Right renal pelvis (tissue), 4 donors: ENCODE measurements at regions not wholly inside any gene's neighbourhood (a gene's known extent, or its start where the extent isn't known, plus 50 kb on each side); places are given as distances from the start of the nearest gene placed in this dataset.
A peak's percentile ranks its signal among the peaks of the same experiment; 100 is the strongest.

Experiments used
- DNase-seq, 4 donors: peaks; one replicate each; pipeline ENCODE4 v3.0.0-alpha.2; 2013; ENCODE audit warnings: low read depth in 4 of 4, low spot score in 3 of 4, missing footprints in 1 of 4

DNA sequence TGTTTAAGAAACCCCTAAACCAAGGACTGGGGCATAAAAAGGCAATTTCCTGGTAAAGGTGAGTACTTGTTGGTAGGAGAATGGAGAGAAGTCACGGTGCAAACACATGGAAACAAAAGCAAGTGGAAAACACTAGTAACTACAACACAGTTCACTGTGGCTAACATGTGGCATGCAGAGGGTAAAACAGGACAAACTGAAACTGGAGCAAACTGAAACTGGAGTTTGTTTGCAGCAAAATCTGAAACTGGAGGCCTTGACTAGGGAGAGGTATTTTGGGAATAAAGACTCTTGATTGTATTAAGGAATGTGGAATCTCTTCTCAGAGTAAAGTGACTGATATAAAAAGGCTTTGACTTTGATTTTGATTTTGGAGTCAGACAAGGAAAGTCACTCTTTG is 376.3 kb upstream of the PRMT6 start:
- DNase-seq = no peak

GRCh38 chr1:106680776-106681344 is 375.6 kb upstream of the PRMT6 start:
- DNase-seq = no peak

- DNase-seq = no peak
Observed at GRCh38 chr1:106681939-106682522, 374.4 kb upstream of the PRMT6 start.

DNA sequence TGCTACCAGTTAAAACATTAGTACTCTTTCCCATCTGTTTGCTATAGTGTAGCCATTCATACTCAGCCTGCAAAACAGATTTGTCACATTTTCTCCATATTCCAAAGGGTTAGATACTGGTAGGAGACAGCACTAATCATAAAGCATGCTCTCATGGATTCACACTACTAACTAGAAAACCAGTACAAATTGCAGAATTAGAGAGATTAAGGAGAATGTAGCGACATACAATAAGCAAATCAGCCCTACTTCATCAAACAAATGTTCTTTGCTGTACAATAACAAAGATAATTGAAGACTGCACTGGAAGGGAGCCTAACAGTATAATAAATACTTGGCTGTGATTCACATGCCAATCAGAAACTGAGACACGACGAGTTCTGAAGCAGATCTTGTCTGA is 368.0 kb upstream of the PRMT6 start:
- no peak for DNase-seq

DNA sequence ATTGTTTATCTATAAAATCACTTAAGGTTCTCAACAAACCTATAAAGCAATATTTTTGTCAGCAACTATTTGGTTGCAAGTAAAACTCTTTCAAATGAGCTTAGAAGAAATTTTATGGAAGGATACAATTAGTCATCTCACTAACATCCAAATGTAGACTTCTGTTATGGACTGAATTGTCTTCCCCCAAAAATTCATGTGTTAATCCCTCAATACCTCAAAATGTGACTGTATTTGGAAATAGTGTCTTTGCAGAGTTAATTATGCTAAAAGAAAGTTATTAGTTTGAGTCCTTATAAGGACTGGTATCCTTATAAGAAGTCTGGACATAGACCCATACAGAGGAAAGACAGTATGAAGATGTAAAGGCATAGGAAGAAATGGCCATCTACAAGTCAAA is 357.8 kb upstream of the PRMT6 start:
- no peak for DNase-seq

- no peak for DNase-seq
Observed at GRCh38 chr1:106699433-106699832, 357.0 kb upstream of the PRMT6 start.

DNA sequence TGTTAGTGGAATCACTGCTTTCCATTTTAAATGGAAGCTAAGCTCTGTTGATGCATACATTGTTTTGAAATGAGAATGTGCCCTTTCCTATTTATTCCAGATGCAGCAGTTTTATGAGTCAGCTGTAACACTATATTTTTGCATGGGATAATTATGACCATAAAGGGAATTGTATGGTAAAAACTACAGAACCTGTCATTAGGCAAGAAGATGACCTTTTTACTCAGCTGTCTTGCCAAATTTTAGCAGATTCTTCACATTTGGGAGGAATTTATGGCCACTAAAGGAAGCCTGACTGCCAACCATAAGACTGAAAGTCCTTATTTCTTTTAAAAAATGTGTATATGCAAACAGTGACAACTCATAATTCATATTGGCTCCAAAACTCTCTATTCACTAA is 356.3 kb upstream of the PRMT6 start:
- DNase-seq = no peak

- DNase-seq = no peak
Observed at GRCh38 chr1:106705971-106706370, 350.5 kb upstream of the PRMT6 start.

DNA sequence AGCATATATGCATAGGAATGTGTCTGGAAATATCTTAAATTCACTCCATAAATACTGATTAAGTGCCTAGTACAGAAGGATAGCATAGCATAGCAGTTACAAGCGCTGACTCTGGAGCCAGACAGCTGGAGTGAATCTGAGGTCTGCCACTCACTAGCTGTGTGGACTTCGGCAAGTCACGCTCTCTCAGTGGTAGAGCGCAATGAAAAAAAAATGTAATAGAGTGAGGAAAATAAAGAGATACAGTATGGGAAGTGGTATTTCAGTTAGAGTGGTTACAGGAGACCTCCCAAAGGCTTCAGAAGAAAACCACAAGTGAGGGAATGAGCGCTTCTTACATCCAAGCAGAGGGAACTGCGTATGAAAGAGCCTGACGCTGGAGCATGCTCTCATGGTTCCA is 338.9 kb upstream of the PRMT6 start:
- DNase-seq = no peak

GRCh38 chr1:106721790-106722189 is 334.7 kb upstream of the PRMT6 start:
- DNase-seq = no peak

DNA sequence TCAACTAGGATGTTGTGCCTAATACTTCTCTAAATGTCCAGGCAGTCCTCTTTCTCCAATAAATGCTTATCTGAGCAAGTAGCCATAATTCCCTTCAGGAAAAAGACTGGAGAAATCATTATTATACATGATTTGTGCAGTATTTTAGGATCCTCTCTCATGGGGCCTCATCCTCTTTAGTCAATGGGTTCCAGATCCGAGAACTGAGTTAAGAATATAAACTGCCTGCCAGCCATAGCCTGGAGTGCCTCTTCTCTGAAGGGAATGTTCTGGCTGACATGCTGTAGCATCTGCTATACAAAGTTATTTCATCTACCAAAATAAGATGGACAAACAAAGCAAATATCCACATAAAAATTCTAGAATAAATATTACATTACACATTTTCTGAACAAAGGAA is 334.0 kb upstream of the PRMT6 start:
- no peak for DNase-seq

GRCh38 chr1:106727171-106727570 is 329.3 kb upstream of the PRMT6 start:
- DNase-seq = no peak

- DNase-seq = peak in 2 of 4 donors; percentile 3 to 10
Observed at GRCh38 chr1:106746448-106747085, 309.9 kb upstream of the PRMT6 start.

DNA sequence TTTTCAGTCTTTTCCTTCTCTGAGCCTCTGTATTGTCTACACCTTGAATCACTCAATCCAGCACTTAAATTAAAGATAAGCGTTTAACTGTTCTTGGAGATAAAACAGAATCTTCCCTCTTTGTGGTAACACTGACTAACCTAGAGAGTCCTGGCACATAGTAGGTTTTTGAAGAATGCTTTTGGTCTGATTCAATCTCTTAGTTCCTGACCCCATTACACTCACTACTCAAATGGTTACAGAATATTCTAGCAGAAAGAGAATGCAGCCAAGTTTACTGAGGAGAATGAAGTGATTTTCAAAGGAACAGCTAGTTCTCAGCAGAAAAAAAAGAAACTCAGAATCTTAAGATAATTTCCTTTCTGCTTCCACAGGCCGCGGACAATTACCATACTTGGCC is 309.2 kb upstream of the PRMT6 start:
- DNase-seq = no peak

DNA sequence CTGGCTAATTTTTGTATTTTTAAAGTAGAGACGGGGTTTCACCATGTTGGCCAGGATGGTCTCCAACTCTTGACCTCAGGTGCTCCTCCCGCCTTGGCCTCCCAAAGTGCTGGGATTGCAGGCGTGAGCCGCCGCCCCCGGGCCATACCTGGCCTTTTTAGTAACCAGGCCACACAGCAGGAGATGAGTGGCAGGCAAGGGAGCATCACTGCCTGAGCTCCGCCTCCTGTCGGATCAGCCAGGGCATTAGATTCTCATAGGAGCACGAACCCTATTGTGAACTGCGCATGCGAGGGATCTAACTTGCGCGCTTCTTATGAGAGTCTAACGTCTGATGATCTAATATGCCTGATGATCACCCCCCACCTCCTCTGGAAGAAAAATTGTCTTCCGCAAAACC is 308.7 kb upstream of the PRMT6 start:
- no peak for DNase-seq

DNA sequence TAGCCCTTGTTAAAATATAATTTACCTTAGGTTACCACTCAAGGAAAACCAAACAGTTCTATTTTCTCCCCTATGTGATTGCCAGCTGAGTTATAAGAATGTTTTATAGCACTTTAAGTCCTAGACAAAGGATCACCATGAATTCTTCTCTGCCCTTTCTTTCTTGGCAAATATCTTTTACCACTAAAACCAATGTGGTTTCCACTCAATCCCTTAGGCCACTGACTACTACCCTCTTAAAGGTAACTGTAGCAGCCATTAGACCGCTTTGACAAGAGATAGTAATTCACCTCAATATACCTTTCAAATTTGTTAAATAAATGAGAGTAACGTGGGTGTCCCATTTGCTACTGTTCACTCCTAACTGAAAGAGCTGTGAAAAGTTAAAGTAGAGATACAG is 307.9 kb upstream of the PRMT6 start:
- DNase-seq = no peak

GRCh38 chr1:106749491-106749890 is 307.0 kb upstream of the PRMT6 start:
- DNase-seq = no peak

DNA sequence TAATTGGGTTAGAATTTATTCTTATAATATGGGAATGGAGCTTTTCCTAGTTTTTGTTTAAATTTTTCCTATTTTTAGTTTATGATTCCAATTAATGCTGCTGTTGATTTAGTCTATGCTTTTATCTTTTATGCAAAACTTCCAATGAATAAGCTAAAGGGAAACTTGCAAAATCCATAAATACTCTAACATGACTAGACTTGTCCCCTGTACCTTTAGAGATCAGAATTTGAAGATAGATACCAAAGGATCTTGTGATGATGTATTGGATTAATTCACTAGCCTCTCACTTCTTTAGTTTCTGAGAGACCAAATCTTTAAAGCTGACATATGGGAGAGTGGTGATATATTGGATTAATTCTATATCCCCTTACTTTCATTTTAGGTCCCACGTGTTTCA is 306.6 kb upstream of the PRMT6 start:
- no peak for DNase-seq

DNA sequence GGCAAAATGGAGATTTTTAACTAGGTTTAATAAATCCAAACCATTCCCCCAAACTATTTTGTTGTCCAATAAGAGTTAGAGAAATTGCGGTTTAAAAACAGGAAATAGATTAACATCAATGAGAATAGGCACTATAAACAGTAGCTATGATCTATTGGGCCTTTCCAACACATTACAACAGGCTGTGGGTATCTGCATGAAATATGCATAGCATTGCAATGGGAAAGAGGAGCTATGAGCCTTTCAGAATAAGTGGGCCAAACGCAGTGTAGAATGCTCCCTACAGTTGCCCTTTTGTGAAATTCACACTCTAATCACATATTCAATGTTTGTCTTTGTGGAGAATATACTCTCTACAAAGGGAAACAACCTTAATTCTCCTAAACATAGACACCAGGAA is 305.5 kb upstream of the PRMT6 start:
- DNase-seq = no peak

DNA sequence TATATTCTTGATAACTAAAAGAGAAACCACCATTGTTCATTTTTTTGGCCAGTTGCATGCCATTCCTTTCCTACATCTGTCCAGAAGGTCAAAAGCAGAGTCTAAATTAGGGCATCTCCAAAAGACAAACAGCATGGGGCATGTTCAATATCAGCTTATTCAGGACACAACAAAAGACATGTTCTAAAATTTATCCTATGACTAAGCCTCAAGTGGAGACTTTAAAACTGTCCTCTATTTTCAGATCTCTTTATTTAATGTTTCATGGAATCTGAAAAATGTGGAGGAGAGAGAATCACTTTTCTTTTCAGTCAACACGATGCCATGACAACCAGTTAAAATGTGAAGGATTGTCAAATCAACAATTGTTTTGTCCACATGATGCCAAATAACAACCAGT is 303.4 kb upstream of the PRMT6 start:
- DNase-seq = no peak

DNA sequence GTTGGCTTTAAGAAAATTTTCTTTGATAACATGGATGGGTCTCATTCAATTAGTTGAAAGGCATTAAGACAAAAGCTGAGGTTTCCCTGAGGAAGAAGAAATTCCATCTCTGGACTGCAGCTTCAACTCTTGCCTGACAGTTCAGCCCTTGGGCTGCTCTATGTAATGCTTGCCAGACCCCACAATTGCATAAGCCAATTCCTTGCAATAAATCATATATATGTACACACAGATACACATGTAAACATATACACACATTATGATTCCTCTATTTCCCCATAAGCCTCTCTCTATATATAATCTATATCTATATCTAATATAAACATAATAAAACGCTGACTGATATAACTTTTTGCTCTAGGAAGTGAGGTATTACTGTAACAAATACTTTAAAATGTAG is 301.5 kb upstream of the PRMT6 start:
- DNase-seq = no peak

- no peak for DNase-seq
Observed at GRCh38 chr1:106755682-106756406, 300.6 kb upstream of the PRMT6 start.
